GM13977 (cell line): ENCODE measurements at regions not wholly inside any gene's neighbourhood (a gene's known extent, or its start where the extent isn't known, plus 50 kb on each side); places are given as distances from the start of the nearest gene placed in this dataset.

Experiments used
- DNase-seq: peaks from one replicate; pipeline ENCODE4 v3.0.0; 2012; ENCODE audit warnings: low spot score
- in situ Hi-C: fragments of 300-500 bp; cut with MboI; formaldehyde crosslinking; loops from one replicate; pipeline ENCODE4 v1.12.0; 2022; ENCODE audit warnings: low sequenced_read_pairs, low pct_unique_long_range_greater_than_20kb, mixed read lengths, inconsistent platforms; ENCODE audit not compliant: unreplicated experiment
- TF ChIP-seq, protein P1 (sequence below): IDR thresholded peaks from 2 replicates; pipeline ENCODE4 v1.5.1; 2012; ENCODE audit warnings: mild to moderate bottlenecking, control low read depth; ENCODE audit not compliant: insufficient read depth; ENCODE audit errors: extremely low read depth, missing control alignments

DNA sequence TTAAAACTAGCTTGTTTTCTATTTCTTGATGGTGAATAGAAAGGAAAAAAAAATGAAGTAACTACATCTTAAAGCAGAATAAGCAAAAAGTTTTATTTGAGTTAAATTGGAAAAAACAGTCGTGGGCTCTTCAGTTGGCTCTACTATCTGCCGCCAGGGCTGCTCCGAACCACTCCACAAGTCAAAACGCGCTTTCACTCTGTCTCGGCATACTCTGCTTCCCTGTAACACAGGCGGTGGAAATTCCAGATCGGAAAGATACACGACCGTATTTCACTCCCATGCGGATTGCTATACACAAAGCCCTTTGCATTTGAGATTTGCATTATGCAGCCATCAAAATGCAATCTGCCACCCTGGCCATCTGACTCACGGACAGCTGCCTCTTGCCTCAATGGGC is 505.6 kb downstream of the IRX1 start:
- in situ Hi-C loops, result no loop called here
- no peak for DNase-seq
- TF ChIP-seq, protein P1, sequence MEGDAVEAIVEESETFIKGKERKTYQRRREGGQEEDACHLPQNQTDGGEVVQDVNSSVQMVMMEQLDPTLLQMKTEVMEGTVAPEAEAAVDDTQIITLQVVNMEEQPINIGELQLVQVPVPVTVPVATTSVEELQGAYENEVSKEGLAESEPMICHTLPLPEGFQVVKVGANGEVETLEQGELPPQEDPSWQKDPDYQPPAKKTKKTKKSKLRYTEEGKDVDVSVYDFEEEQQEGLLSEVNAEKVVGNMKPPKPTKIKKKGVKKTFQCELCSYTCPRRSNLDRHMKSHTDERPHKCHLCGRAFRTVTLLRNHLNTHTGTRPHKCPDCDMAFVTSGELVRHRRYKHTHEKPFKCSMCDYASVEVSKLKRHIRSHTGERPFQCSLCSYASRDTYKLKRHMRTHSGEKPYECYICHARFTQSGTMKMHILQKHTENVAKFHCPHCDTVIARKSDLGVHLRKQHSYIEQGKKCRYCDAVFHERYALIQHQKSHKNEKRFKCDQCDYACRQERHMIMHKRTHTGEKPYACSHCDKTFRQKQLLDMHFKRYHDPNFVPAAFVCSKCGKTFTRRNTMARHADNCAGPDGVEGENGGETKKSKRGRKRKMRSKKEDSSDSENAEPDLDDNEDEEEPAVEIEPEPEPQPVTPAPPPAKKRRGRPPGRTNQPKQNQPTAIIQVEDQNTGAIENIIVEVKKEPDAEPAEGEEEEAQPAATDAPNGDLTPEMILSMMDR, result no peak

DNA sequence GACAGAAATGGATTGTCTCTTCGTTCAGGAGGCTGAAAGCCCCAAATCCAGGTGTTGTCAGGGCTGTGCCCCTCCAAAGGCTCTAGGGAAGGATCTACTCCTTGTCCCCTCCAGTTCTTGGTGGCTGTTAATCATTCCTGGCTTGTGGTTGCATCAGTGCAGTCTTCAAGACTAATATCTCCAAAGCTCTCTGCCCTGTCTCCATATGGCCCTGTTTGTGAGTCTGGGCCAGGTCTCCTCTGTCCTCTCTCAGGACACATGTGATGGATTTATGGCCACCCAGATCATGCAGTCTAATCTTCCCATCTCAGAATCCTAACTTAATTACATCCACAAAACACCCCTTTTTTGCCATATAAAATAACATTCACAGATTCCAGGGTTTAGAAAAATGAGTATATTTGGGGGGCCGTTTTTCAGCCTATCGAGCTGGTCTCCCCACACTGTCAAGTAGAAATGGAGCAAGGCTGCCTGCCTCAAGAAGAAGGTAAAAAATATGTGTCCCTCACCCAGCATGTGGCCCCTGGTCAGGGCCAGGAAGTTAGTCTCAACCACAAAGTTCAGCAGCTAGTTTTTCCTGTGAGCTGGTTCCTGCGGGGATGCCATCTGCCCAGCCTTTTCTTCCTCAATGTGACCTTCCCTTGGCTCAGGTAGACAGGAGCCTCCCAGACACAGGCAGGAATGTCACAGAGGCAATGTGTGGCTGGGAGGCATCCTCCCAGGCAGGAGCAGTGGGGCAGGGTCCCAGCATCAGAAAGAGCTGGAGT is 509.4 kb downstream of the IRX1 start:
- in situ Hi-C loops, result no loop called here
- TF ChIP-seq, protein P1, result no peak
- DNase-seq, result no peak

DNA sequence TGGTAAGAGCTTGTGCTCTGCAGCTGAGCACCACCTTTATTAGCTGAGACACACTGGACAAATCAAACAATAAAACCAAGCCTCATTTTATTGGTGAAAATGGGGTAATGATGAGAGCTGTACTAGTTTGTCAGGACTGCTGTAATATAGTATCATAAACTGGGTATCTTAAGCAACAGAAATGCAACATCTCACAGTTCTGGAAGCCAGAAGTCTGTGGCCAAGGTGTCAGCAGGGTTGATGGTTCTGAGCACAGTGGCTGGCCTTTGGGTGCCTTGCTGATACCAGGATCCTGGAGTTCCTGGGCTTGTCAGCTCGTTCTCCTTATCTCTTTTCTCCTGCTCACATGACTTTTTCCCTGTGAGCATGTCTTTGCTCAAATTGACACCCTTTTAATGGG is 513.1 kb downstream of the IRX1 start:
- TF ChIP-seq, protein P1, result no peak

DNA sequence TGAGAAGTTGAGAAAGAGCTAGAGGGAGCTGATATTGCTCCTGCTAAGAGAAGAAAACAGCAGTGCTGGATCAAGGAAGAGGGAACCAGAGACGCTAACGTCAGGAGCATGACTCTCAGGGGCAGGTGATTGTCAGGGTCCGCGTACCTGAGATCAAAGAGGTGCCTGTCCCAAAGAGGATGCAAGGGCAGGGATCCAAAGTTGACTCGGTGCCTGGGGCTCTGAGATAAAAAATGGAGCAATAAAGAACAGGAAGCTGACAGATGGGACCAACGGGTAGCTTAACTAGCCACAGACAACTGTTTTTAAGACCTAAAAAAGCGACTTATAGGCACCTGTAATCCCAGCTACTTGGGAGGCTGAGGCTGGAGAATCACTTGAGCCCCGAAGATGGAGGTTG is 517.8 kb downstream of the IRX1 start:
- in situ Hi-C loops, result no loop called here
- DNase-seq, result no peak
- TF ChIP-seq, protein P1, result no peak

More for the DNA sequence above, 513.1 kb downstream of the IRX1 start:
- in situ Hi-C loops, result no loop called here
- no peak for DNase-seq

DNA sequence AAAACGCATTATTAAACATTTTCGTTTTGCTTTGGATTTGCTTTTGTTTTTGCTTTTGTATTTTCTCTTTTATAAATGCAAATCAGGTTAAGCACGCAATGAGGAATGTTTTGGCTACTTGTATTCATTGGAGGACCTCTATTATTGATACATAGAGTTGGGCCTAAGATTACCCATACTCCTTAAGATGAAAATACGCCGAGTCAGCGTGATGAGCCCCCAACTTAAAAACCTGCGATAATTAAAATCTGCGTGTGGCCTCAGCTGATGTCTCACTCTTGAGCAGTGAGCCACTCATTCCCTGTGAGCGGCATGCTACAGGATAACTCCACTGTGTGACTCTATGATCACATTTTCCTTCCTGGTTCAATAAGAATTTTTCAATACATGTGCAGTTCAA is 518.3 kb downstream of the IRX1 start:
- in situ Hi-C loops, result no loop called here
- no peak for DNase-seq
- TF ChIP-seq, protein P1, result no peak

DNA sequence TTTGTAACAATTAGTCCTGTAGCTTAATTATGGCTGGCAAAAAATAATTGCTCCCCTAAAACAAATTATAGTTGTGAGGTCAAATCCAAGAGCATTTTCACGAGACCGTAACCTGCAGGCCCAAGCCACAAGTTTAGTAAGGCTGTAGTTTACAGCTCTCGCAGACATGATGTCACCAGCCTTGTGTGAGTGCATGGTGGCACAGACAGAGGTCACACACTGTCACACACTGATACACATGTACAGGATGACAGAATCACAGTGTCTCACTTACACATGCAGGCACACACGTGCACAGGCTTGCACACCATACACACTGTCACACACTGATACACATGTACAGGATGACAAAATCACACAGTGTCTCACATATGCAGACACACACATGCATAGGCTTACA is 518.8 kb downstream of the IRX1 start:
- in situ Hi-C loops, result no loop called here
- TF ChIP-seq, protein P1, result no peak
- no peak for DNase-seq
